ENCODE measurements at regions not wholly inside any gene's neighbourhood (a gene's known extent, or its start where the extent isn't known, plus 50 kb on each side); places are given as distances from the start of the nearest gene placed in this dataset.

GRCh38 chr2:16331772-16332171, 333.9 kb downstream of the CYRIA start:
- H3K27me3 Mint-ChIP-seq: peaks cover 4% of the 10 kb centered on the region
- H3K36me3 Mint-ChIP-seq (ENCODE audit: low read depth): no peaks in the 10 kb centered on the region
- TF ChIP-seq CTCF (IDR thresholded peaks at IDR 0.05): no peak
- no peaks in the 10 kb centered on the region for H3K9me3 Mint-ChIP-seq
- H3K27ac Mint-ChIP-seq: no peak overlapping the region
- H3K4me1 Mint-ChIP-seq: no peaks in the 10 kb centered on the region
- CTCF ChIA-PET: no interaction called here
- ATAC-seq (ENCODE audit: low read depth): no peak
- POLR2A ChIA-PET: no interaction called here
- intact Hi-C loops (cut with micrococcal nuclease): no loop called here
- H3K4me3 Mint-ChIP-seq: no peak overlapping the region
- no peak for DNase-seq

GRCh38 chr2:16330982-16331381, 334.7 kb downstream of the CYRIA start:
- POLR2A ChIA-PET: no interaction called here
- CTCF ChIA-PET: no interaction called here
- intact Hi-C loops (cut with micrococcal nuclease): no loop called here
- no peaks in the 10 kb centered on the region for H3K9me3 Mint-ChIP-seq
- TF ChIP-seq CTCF (IDR thresholded peaks at IDR 0.05): no peak
- ATAC-seq (ENCODE audit: low read depth) (no peak), DNase-seq (no peak)
- H3K4me3 Mint-ChIP-seq: no peak overlapping the region
- H3K4me1 Mint-ChIP-seq: no peaks in the 10 kb centered on the region
- peaks cover 2% of the 10 kb centered on the region for H3K27me3 Mint-ChIP-seq
- H3K27ac Mint-ChIP-seq: no peak overlapping the region
- H3K36me3 Mint-ChIP-seq (ENCODE audit: low read depth): no peaks in the 10 kb centered on the region

- H3K36me3 Mint-ChIP-seq (ENCODE audit: low read depth): no peaks in the 10 kb centered on the region
- CTCF ChIA-PET: no interaction called here
- peaks cover 2% of the 10 kb centered on the region for H3K27me3 Mint-ChIP-seq
- DNase-seq (no peak), ATAC-seq (ENCODE audit: low read depth) (no peak)
- H3K9me3 Mint-ChIP-seq: no peaks in the 10 kb centered on the region
- no peak overlapping the region for H3K4me3 Mint-ChIP-seq
- no peak for TF ChIP-seq CTCF (IDR thresholded peaks at IDR 0.05)
- no peak overlapping the region for H3K27ac Mint-ChIP-seq
- POLR2A ChIA-PET: no interaction called here
- no peaks in the 10 kb centered on the region for H3K4me1 Mint-ChIP-seq
- intact Hi-C loops (cut with micrococcal nuclease): no loop called here
Observed at GRCh38 chr2:16330571-16330970, 335.1 kb downstream of the CYRIA start.

GRCh38 chr2:16330012-16330411, 335.6 kb downstream of the CYRIA start:
- no peak for TF ChIP-seq CTCF (IDR thresholded peaks at IDR 0.05)
- no peaks in the 10 kb centered on the region for H3K4me1 Mint-ChIP-seq
- peaks cover 2% of the 10 kb centered on the region for H3K27me3 Mint-ChIP-seq
- H3K27ac Mint-ChIP-seq: no peak overlapping the region
- H3K36me3 Mint-ChIP-seq (ENCODE audit: low read depth): no peaks in the 10 kb centered on the region
- no peak for ATAC-seq (ENCODE audit: low read depth)
- H3K9me3 Mint-ChIP-seq: no peaks in the 10 kb centered on the region
- intact Hi-C loops (cut with micrococcal nuclease): no loop called here
- POLR2A ChIA-PET: no interaction called here
- DNase-seq: no peak
- H3K4me3 Mint-ChIP-seq: no peak overlapping the region
- CTCF ChIA-PET: no interaction called here

- no peaks in the 10 kb centered on the region for H3K36me3 Mint-ChIP-seq (ENCODE audit: low read depth)
- ATAC-seq (ENCODE audit: low read depth): no peak
- ChIA-PET CTCF (no interaction called here), POLR2A (no interaction called here)
- H3K4me1 Mint-ChIP-seq: no peaks in the 10 kb centered on the region
- H3K4me3 Mint-ChIP-seq: no peak overlapping the region
- no peak overlapping the region for H3K27ac Mint-ChIP-seq
- no peaks in the 10 kb centered on the region for H3K9me3 Mint-ChIP-seq
- no peak for DNase-seq
- intact Hi-C loops (cut with micrococcal nuclease): no loop called here
- TF ChIP-seq CTCF (IDR thresholded peaks at IDR 0.05): no peak
- peaks cover 2% of the 10 kb centered on the region for H3K27me3 Mint-ChIP-seq
Observed at GRCh38 chr2:16329421-16329820, 336.2 kb downstream of the CYRIA start.

All from activated B cell treated with CpG ODN at 0.5 μM for 24 hours (primary cell).